Left renal cortex interstitium (tissue), 4 donors: ENCODE measurements at regions not wholly inside any gene's neighbourhood (a gene's known extent, or its start where the extent isn't known, plus 50 kb on each side); places are given as distances from the start of the nearest gene placed in this dataset.
"Not testable (repeated sequence)": the region's sequence is repeated elsewhere in the genome, so short reads cannot be mapped to it uniquely, and the experiment has no call there.

Experiments used
- DNase-seq, 4 donors: peaks; one replicate each; pipeline ENCODE4 v3.0.0-alpha.2; 2013; ENCODE audit warnings: low read depth in 4 of 4, low spot score in 2 of 4, missing footprints in 1 of 4

DNA sequence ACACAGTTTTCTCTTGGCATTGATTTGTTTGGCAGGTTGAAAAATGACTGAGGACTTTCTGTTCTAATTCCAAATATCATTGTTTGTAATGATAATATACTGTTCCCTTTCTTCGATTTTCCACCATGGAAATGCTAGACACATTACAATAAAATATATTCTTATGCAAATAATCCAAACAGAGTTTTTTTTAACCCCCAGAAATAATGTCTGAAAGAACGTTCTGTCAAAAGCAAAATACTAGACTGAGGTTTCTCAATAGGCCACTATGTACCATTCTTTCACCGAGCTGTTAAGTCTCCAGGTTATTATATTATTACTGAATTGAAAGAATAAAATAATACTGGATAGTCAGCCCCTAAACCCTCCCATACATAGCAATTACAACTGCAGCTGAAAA, 312.5 kb downstream of the ZIC3 start:
- DNase-seq: no peak

DNA sequence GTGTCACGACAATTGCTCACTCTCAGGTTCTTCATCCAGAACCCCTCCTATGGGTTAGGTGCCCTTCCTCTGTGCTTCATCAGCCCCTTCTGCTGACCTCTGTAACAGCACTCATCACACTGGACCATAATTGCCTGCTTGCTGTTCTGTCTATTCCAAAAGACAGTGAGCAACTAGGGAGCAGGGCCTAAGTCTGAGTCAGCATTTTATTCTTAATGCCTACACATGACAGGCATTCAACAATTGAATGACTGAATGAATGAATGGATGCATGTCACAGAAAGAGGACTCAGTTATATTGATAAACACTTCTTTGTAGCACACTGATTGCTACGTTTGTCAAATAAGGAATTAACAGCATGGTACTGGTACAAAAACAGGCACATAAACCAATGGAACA, 317.0 kb downstream of the ZIC3 start:
- DNase-seq: no peak

DNA sequence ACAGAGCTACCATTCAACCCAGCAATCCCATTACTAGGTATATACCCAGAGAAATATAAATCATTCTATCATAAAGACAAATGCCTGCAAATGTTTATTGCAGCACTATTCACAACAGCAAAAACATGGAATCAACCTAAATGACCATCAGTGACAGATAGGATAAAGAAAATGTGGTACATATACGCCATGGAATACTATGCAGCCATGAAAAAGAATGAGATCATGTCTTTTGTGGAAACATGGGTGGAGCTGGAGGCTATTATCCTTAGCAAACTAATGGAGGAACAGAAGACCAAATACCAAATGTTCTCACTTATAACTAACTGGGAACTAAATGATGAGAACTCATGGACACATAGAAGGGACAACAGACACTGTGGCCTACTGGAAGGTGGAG, 318.9 kb downstream of the ZIC3 start:
- DNase-seq: not testable (repeated sequence)

DNA sequence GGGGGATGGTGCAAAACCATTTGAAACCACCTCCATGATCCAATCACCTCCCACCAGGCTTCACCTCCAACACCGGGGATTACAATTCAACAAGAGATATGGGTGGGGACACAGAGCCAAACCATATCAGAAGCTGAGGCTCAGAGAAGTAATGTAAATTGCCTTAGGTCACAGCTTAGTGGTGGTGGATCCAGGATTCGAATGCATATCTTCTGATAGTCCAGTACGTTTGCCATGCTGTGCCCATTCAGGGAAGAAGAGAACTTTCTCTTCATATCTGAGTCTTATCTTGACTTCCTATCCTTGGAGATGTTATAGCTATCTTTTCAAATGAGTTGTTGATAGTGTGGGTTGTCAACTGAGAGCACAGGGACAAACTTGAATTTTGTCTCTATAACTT, 325.5 kb downstream of the ZIC3 start:
- DNase-seq: no peak

DNA sequence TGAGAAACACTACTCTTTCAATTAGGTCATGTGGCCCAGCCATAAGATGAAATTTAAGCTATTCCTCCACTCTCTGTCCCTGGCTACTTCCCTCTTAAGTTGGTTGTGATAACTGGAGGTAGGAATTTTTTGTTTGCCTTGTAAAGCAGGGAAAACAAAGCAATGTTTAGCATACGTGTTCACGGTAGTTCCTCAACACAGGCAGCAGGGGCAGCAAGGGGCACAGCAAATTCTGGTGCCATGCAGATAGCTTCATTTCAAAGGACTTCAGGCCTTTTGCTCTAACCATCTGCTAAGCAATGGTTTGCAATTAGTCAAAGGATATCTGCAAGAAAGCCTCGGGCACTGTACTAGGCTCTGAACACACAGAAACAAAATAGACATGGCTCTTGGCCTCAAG, 330.2 kb downstream of the ZIC3 start:
- DNase-seq: no peak

DNA sequence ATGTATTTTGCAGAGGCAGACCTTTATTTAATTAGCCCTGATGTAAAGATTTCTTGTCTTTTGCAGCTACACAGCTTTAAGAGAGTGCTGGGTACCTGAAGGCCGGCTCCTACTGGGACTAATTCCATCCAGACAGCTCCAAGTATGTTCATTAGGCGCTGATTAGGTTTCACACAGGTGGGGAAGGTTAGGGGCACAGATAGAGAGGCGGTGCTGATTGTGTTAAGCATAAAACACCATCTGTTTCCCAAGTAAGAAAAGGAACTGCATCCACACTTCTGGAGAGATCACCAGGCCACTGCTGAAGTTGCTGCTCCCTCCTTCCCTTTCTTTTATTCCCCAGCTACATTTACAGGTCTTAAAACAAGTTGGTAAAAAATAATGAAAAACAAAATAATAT, 349.5 kb downstream of the ZIC3 start:
- DNase-seq: no peak

DNA sequence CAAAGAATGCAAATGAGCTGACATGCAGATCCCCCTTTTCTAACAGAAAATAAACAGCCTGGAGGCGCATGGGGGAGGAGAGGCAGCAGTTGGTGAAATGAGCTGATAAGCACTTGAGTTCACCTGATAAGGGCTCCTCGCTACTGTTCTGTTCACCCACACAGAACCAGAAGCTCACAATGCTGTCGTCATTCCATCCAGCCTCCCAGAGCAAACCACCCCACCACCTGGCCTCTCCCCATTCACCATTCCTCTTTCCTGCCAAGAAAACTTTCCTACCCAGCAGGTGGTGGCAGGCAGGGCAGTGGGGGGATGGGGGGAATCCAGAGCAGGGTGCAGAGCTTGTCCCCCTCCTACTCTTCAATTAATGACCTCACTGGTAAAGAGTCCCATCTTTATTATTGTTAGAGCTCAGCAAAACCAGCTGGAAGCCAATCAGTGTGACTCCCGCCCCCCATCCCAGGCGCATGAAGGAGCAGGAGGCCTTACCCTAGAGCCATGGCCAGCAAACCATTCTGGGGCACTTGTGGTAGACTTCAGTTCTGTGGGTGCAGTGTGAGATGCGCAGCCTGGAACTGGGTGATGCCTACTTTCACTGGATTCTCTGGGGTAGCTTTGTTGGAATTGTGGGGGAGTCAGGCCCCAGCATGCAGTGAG, 350.3 kb downstream of the ZIC3 start:
- DNase-seq: no peak

DNA sequence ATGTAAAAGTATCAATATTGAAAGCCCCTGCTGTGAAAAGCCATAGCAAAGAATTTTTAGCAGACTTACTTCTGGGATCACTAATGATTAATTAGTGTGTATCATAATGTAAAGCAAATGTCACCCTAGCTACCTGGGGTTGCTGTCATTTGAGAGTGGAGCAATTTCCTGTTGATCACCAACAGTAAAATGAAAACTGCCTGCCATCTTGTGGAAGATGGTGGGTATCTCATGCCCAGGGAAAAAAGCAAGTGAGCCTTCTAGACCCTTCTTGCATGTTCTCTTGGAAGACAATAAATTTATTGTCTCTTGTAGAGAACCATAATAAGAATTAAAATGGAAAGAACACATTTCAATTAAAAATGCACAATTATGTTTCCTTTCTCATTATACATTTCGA, 360.2 kb downstream of the ZIC3 start:
- no peak for DNase-seq

DNA sequence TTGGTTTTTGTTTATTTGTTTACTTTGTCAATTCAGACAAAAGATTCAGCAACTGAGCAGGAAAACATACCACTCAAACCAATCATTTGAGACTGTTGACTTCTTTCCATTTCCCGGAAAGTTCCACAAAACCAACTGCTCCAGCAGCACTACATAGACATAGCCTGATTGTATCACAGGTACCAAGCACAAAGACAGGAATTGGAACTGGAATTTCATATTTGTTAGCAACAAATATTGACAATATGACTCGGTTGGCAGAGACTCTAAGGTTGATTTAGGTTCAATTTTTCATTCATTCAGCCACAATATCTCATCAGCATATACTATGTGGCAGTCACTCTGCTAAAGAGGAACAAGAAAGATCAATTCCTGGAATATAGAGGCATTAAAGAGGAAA, 364.0 kb downstream of the ZIC3 start:
- DNase-seq: no peak

DNA sequence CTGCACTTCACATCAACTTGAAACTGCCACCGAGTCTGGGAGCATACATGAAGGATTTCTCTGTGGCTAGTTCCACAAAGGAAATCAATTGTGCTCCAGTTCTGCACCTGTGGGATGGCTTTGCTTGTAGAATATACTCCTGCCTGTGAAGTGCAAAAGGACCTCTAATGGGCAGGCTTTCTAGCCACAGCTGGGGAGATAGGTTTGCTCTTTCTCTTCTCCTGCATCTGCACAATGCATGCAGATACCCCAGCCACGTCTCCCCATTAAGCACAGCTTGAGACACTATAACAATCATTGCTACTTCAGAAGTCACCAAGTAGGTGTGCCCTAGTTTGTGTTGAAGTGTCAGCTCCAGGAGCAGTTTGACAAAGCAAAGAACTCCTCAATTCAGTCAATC, 364.6 kb downstream of the ZIC3 start:
- no peak for DNase-seq

DNA sequence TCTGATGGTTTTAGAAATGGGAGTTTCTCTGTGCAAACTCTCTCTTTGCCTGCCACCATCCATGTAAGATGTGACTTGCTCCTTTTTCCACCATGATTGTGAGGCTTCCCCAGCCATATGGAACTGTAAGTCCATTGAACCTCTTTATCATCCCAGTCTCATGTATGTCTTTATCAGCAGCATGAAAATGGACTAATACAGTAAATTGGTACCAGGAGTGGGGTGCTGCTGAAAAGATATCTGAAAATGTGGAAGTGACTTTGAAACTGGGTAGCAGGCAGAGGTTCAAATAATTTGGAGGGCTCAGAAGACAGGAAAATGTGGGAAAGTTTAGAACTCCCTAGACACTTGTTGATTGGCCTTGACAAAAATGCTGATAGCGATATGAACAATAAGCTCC, 368.3 kb downstream of the ZIC3 start:
- not testable (repeated sequence) for DNase-seq

DNA sequence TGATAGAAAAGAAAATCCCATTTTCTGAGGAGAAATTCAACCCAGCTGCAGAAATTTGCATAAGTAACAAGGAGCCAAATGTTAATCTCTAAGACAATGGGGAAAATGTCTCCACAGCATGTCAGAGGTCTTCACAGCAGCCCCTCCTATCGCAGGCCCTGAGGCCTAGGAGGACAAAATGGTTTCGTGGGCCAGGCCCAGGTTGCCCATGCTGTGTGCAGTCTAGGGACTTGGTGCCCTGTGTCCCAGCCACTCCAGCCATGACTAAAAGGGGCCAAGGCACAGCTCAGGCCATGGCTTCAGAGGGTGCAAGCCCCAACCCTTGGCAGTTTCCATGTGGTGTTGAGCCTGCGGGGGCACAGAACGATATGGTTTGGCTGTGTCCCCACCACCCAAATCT, 369.0 kb downstream of the ZIC3 start:
- not testable (repeated sequence) for DNase-seq

DNA sequence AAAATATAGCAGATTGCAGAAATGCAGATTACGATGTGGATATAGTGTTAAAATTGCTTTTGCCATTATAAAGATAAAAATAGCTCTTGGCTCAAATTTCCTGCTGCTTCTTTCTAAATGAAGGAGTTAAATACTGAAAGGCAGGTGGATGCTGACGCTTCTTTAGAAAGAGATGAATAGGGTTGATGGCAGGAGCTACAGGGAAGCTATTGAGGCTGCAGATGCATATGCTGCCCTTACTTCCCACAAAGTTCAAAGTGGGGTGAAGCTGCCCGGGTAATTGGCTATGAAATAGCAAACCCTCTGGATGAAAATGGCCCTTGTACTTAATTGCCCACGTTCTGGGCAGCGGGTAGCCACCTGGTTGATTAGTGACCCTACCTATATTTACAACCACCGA, 379.5 kb downstream of the ZIC3 start:
- no peak for DNase-seq

DNA sequence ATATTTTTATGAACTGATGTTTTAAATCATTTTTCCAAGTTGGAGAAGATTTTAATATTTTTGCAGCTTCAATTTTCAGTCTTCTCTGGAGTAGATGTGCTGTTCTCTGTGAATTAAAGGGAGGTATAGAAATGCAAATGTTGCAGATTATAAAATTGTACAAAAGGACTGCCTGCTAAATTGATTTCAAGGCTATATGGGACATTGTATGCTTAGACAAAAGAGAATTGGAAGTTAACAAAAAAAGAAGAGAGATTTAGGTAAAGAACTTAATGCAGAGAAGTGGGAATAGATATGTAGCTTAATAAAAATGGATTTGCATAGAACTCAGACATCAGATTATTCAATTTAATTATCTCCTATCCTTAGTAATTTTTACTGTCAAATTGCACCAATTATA, 403.3 kb downstream of the ZIC3 start:
- DNase-seq: no peak

DNA sequence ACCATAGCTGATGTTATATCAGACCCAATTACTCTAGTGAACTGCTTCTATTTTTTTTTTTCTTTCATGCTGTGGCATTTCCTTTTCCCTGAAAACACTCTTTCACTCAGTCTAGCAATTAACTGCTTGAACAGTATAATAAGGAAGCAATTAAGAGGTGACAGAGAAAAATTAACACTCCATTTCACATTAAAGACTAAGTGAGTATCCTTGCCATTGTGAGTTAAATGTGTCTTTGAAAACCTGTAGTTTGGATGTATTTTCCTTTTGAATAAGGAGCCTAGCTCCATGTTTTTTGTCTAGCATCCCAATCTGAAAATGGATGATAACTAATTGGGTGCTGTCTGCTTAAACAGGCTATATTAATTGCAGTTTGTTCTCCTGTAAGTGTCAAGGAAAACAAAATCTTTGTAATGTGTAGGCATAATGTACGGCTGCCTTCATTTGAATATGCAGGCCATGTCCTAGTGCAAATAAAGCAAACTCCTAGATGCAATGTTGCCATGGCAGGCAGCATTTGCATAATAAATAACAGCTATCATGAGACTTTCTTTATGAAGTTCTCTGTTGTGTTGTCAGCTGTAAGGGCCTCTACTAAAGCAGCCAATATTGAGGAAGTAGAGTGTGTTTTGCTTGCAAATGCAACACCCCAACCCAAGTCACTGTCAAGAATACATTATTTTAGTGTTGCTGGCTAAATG, 416.7 kb downstream of the ZIC3 start:
- no peak for DNase-seq

DNA sequence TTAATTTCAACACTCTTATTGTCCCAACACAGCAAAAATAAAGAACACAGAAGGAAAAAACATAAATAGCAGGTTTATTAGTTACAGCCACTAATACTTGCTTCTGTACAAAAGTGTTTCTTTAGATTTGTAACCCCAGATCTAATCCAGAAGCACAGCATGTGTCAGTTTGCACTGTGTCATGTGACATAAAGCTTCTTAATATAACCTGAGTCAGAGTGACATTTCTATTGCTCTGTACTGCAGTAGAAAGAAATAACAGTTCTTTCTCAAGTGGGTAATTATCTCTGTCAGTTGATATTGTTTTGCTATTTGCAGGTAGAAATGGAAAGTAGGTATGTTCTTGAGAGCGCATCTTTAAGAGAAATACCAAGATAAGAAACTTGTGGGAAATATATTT, 422.5 kb downstream of the ZIC3 start:
- DNase-seq: no peak

DNA sequence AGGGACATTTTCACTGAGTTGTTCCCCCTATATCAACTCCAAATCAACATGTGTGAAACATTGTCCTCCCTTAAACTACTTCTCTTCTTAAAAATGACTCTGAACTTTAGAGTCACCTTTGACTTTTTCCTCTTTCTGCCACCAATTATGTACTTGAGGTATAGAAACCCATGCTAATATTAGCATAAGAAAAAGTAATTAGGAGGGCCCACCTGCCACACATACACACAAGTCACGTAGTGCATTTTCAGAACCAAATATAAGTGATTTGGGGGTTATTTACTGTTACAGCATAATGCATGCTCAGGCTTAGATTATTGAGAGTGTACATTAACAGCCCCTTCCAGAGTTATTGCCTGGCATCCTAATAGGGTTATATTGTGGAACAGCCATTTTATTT, 432.7 kb downstream of the ZIC3 start:
- no peak for DNase-seq

DNA sequence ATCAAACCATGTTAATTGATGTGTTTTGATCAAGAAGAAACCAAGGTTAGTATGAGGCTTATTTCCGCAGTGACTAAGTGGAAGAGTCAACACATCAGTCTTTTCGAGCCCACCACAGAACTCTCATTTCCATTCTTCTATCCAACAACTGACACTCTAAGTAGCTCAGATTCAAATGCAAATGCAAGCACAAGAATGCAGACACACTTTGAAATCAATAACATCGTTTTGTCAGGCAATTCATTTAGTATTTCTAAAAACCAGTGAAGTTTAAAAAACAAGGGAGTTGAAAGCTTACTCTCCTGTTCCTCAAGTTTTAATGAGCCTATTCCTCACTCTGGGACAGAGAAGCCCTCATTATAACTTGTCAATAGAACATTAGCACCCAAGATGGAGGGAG, 433.1 kb downstream of the ZIC3 start:
- no peak for DNase-seq

DNA sequence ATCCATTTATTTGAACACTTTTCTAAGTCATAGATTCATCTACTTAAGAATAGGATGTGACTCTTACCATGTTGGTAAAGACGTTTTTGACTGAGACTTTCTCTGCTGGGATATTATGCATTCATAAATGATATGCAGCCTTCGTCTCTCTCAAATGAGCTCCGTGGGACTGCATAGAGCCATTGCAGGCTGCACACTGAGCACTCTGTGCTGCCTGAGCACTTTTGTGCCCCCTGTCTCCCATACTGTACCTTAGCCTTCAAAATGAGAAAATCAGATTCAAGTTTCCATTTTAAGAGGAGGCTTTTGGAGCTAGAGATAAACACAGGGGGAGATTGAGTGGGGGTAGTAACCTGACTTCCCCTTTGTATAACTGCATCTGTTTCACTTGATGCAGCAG, 433.6 kb downstream of the ZIC3 start:
- no peak for DNase-seq

DNA sequence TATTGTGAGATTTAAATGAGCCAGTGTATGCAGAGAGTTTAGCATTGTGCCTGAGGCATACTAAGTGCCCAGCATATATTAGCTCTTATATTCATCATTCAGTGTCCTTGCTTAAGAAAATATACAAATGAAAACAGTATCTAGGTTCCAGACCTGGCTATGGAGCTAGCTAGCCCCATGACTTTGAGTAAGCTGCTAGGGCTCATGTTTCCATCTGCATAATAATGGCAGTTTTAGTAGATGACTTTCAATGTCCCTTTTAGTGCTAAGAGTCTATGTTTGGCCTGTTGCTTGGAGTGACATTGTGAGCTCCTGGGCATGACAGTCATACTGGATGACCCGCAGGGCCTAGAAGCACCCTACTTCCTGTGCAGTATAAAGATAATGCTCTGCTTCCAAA, 435.3 kb downstream of the ZIC3 start:
- DNase-seq: no peak

DNA sequence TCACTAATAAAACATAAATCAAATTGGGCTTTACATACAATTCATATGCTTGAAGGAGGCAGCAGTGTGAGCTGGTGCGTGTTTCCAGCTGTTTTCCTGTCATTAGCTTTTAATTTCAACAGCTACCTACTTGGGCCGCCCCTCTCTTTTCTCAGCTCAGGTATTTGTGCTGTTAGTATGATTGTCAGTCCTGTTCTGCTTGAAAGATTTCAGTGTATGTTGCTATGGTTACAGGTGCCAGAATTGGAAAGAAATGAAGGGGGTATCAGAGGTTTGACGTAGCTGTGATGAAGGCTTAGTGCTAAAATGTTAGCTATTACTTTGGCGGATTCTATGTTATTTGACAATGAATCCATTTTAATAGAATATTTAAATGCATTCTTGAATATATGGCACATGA, 440.3 kb downstream of the ZIC3 start:
- DNase-seq: no peak

DNA sequence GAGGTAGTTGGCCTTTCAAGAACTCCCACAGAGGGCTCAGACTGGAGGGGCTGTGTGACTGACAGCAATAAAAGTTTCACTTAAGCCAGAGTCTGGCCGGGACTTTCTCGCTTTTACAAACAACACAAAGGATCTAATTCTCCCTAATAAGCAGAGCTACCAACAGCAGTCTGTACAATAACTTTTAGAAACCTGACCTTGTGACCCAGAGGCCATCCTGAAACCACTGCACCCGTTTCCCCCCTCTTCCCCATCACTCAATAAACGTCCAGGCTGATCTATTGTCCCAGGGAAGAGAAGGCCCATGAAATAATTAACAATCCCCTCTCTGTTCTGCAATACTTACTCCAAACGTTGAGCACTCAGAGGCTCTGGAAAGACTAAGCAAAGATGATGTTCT, 442.4 kb downstream of the ZIC3 start:
- DNase-seq: no peak

DNA sequence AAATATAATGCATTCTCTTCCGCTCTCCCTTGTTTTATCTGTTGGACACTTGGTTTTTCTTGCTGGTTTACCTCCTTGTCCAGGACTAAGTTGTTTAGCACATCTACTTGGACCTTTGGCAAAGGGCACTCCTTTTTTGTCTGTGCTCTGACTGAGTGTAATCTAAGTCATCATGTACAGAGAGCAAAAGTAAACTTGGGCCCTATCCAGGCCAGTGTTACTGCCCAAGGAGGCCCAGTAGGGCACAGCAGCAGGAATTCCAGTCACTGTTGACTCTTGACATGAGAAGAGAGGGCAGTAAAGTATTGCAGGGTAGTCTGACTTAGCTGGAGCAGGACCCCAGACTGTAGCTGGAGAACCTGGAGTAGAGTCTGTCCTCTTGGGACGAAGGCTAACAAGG, 445.5 kb downstream of the ZIC3 start:
- no peak for DNase-seq
